Stomach smooth muscle (tissue), 2 donors: ENCODE measurements at regions not wholly inside any gene's neighbourhood (a gene's known extent, or its start where the extent isn't known, plus 50 kb on each side); places are given as distances from the start of the nearest gene placed in this dataset.
A peak's percentile ranks its signal among the peaks of the same experiment; 100 is the strongest.

ENCODE experiments used
- H3K27ac ChIP-seq: one replicate; pipeline ENCODE4 v1.7.0; 2013; ENCODE audit warnings: mild to moderate bottlenecking, low read length, inconsistent platforms
- H3K27me3 ChIP-seq, 2 donors: one replicate each; pipeline ENCODE4 v1.7.0; 2013; ENCODE audit warnings: low read length in 2 of 2; ENCODE audit not compliant: insufficient read depth in 2 of 2, control insufficient read depth in 1 of 2
- H3K36me3 ChIP-seq, 2 donors: one replicate each; pipeline ENCODE4 v1.7.0; 2013; ENCODE audit warnings: low read length in 2 of 2; ENCODE audit not compliant: control insufficient read depth in 2 of 2, insufficient read depth in 2 of 2
- H3K4me1 ChIP-seq: one replicate; pipeline ENCODE4 v1.7.0; 2013; ENCODE audit warnings: low read length; ENCODE audit not compliant: control insufficient read depth, insufficient read depth
- H3K4me3 ChIP-seq, 2 donors: one replicate each; pipeline ENCODE4 v1.7.0; 2013; ENCODE audit warnings: low read length in 2 of 2
- H3K9ac ChIP-seq, 2 donors: one replicate each; pipeline ENCODE4 v1.7.0; 2013; ENCODE audit warnings: low read length in 2 of 2, mild to moderate bottlenecking in 1 of 2
- H3K9me3 ChIP-seq, 2 donors: one replicate each; pipeline ENCODE4 v1.7.0; 2013; ENCODE audit warnings: low read length in 2 of 2; ENCODE audit not compliant: control insufficient read depth in 2 of 2
- donor health status: healthy.
- donor health status: Pancreatic carcinoma.

DNA sequence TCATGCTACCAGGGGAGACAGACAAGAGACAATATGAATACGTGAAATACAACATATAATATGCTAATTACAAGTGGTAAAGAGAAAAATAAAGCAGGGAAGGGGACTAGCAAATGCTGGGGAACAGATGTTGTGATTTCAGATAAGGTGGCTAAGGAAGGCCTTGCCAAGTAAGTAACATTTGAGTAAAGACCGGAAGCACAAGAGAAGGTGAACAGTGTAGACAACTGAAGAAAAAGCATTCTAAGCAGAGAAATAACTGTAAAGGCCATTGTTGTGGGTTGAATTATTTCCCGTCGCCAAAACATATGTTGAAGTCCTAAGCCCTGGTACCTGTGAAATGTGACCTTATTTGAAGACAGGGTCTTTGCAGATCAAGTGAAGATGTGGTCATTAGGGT is 63.7 kb upstream of the EED start:
- Histone ChIP-seq H3K27me3 (no peaks in the 10 kb centered on the region), H3K4me1 (peaks cover 3% of the 10 kb centered on the region), H3K4me3 (no peak overlapping the region), H3K36me3 (no peaks in the 10 kb centered on the region), H3K27ac (no peak overlapping the region), H3K9me3 (no peaks in the 10 kb centered on the region), H3K9ac (no peak overlapping the region)

- H3K27ac ChIP-seq, result no peak overlapping the region
Observed at GRCh38 chr11:86180423-86180822, 64.1 kb upstream of the EED start.

DNA sequence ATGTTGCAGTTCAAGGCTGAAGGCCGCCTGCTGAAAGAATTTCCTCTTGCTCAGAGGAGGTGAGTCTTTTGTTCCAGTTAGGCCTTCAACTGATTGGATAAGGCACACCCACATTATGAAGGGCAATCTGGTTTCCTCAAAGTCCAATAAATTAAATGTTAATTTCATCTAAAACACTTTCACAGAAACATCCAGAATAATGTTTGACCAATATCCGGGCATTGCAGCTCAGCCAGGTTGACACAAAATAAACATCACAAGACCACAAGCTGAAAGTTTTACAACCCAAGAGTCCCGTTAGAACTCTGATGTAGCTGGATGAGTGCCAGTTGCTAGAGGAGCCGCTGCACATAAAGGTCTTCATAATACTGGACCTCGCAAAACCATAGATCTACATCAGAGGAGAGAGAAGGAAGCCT is 64.9 kb upstream of the EED start:
- Histone ChIP-seq H3K9ac (no peak overlapping the region), H3K27me3 (no peaks in the 10 kb centered on the region), H3K9me3 (no peaks in the 10 kb centered on the region), H3K4me3 (no peak overlapping the region), H3K36me3 (no peaks in the 10 kb centered on the region), H3K4me1 (peaks cover 9% of the 10 kb centered on the region), H3K27ac (no peak overlapping the region)

More at GRCh38 chr11:86180423-86180822, 64.1 kb upstream of the EED start:
- Histone ChIP-seq H3K4me1 (peaks cover 3% of the 10 kb centered on the region), H3K36me3 (no peaks in the 10 kb centered on the region), H3K27me3 (no peaks in the 10 kb centered on the region), H3K9ac (no peak overlapping the region), H3K4me3 (no peak overlapping the region), H3K9me3 (no peaks in the 10 kb centered on the region)

DNA sequence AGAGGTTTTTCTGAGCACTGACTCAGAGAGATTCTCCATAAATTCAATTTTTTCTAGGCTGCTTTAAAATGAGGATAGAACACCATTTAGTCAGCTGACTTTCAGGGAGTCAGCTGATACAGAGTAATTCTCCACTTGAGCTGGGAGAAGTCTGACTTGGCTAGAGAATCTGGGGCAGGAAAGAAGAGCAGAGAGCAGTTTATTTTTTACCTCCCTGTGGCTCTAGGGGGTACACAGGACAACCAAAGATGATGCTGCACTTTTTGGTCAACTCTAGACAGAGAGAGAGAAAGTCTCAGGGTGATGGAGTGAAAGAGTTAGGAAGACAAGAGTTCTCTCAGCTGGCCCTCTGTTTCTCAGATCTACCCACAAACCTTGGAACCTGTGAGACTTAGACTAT is 67.3 kb upstream of the EED start:
- Histone ChIP-seq H3K4me3 (no peak overlapping the region), H3K4me1 (peaks cover 20% of the 10 kb centered on the region), H3K27ac (no peak overlapping the region), H3K9ac (no peak overlapping the region), H3K36me3 (no peaks in the 10 kb centered on the region), H3K9me3 (no peaks in the 10 kb centered on the region), H3K27me3 (no peaks in the 10 kb centered on the region)

DNA sequence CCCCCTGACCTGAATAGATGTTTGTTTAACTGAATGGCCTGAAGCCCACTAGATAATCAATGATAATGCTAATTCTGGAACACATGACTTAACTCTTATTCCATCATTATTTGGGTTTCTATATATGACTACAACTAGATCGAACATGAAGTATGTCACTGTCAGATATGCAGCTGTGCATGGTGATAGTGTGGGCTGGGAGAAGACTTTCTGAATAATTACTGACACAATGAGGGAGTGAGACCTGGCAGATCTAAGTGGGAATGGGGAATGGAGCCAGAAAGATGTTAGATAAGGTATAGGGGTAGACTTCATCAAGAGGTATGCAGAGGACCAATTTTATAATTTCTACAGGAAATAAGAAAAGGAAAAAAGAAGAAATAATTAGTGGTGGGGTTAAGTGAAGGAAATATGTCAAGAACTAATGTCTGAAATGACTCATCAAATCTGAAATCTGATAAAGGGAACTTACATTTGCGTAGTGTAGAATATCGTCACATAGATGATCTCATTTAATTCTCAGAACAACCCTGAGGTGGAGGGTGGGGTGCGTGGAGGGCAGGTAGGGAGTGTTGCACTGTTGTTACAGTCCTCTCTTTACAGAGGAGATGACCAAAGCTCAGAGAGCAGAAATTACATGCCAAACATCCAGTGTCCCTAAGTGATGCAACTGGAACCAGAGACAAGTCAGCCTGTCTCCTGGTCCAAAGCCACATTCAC is 68.2 kb upstream of the EED start:
- no peak overlapping the region for H3K27ac ChIP-seq
- H3K4me3 ChIP-seq, result no peak overlapping the region
- peaks cover 20% of the 10 kb centered on the region for H3K4me1 ChIP-seq
- H3K36me3 ChIP-seq, result no peaks in the 10 kb centered on the region
- H3K9me3 ChIP-seq, result no peaks in the 10 kb centered on the region
- H3K9ac ChIP-seq, result no peak overlapping the region
- no peaks in the 10 kb centered on the region for H3K27me3 ChIP-seq

DNA sequence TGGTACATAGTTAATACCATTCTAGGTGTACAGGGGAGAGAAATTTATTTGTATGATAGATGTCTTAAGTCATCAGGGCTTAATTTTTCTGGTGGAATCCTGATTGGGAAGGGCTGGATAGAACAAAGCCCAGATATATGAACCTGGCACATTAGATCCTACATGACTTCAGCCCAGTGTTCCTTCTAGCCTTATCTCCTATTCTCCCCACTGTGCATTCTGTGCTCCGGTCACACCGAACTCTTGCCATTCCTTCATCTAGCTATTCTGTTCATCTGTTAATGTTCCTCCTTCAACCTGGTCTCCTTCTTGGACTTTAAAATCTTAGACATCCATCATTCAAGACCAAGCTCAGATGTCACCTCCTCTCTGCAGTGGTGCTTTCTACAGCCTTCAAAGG is 68.9 kb upstream of the EED start:
- Histone ChIP-seq H3K27me3 (no peaks in the 10 kb centered on the region), H3K4me1 (peaks cover 20% of the 10 kb centered on the region), H3K9ac (no peak overlapping the region), H3K4me3 (no peak overlapping the region), H3K9me3 (no peaks in the 10 kb centered on the region), H3K27ac (no peak overlapping the region), H3K36me3 (no peaks in the 10 kb centered on the region)

GRCh38 chr11:86175191-86175590 is 69.4 kb upstream of the EED start:
- Histone ChIP-seq H3K36me3 (no peaks in the 10 kb centered on the region), H3K9me3 (no peaks in the 10 kb centered on the region), H3K27ac (peak overlapping the region; percentile 76), H3K27me3 (no peaks in the 10 kb centered on the region), H3K4me1 (peaks cover 20% of the 10 kb centered on the region), H3K9ac (no peak overlapping the region), H3K4me3 (no peak overlapping the region)

DNA sequence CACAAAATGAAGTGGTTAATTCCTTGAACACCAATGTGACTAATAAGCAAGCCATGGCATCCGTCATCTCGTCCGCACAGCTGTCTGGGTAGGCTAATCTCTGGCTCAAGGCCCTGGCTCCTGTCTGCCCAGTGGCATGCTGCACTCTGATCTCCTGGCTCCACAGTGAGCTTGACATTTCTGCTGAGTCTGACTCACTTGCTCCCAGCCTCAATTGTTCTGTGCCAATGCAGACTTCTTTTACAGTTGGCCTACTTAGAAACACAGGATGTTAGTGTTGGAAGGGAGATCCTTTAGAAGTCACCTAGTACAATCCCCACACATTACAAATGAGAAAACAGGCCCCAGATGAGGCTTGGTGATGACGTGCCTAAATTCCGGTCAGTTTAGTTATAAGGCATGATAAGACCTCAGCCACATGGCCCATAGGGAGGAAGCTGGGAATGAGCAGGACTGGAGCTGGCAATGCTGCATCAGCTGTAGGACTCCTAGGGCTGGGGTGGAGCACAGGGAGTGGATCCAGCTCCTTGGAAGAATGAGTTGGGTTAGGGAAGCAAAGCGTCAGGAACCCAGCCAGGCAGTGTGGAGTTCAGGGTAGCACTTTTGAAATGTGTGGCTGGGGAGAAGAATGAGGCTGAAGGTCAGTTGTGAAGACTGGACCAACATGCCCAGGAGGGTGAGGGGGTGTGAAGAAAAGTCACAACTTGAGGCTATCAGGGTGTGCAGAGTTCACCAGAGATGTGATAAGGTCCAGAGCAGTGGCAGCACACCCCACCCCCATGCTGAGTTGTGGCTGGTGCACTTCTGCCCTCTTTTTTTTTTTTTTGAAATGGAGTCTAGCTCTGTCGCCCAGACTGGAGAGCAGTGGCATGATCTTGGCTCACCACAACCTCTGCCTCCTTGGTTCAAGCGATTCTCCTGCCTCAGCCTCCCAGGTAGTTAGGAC is 70.2 kb upstream of the EED start:
- peak overlapping the region in 1 of 2 donors; percentile 18 for H3K4me3 ChIP-seq
- H3K36me3 ChIP-seq, result no peaks in the 10 kb centered on the region
- no peaks in the 10 kb centered on the region for H3K27me3 ChIP-seq
- peak overlapping the region; percentile 18 to 42 for H3K9ac ChIP-seq
- peak overlapping the region; percentile 76 for H3K27ac ChIP-seq
- no peaks in the 10 kb centered on the region for H3K9me3 ChIP-seq
- peaks cover 20% of the 10 kb centered on the region for H3K4me1 ChIP-seq

DNA sequence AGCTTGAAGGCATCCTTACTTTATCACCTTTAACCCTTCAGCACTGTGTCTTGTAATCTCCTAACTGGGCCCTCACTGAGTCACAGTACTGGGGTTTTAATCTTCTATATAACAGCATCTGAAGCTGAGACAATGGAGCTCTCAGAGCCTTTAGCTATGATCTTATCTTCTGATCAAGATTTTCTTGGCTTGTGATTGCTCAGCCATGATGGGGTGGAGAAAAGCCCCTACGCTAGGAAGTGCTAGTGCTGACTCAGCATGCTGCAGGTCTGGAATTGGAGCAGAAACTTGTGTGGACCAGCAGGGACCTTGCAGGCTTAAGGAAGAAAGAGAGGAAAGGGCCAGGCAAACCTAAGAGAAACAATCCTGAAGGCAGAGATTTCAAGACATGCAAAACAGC is 71.7 kb upstream of the EED start:
- no peak overlapping the region for H3K27ac ChIP-seq

DNA sequence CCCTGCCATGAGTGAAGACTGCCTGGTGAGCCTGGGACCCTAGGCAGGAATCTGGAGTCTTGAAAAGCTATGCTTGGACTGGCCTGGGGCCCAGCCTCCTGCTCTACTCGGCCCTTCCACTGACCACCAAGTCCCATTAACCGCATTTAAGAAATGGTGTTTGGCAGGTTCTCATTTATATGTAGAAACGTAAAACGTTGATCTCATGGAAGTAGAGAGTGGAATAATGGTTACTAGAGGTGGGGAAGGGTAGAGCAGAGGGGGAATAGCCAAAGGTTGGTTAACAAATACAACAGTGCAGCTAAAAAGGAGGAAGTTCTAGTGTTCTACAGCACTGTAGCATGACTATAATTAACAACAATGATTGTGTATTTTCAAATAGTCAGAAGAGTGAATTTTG is 72.9 kb upstream of the EED start:
- Histone ChIP-seq H3K36me3 (no peaks in the 10 kb centered on the region), H3K27me3 (no peaks in the 10 kb centered on the region), H3K27ac (no peak overlapping the region), H3K4me3 (no peak overlapping the region), H3K4me1 (peaks cover 17% of the 10 kb centered on the region), H3K9me3 (no peaks in the 10 kb centered on the region), H3K9ac (no peak overlapping the region)

More for the DNA sequence above, 71.7 kb upstream of the EED start:
- peaks cover 17% of the 10 kb centered on the region for H3K4me1 ChIP-seq
- H3K36me3 ChIP-seq, result no peaks in the 10 kb centered on the region
- H3K4me3 ChIP-seq, result no peak overlapping the region
- H3K27me3 ChIP-seq, result no peaks in the 10 kb centered on the region
- H3K9me3 ChIP-seq, result no peaks in the 10 kb centered on the region
- no peak overlapping the region for H3K9ac ChIP-seq
